ENCODE measurements at regions not wholly inside any gene's neighbourhood (a gene's known extent, or its start where the extent isn't known, plus 50 kb on each side); places are given as distances from the start of the nearest gene placed in this dataset.

- DNase-seq (ENCODE audit: extremely low read depth in 1 of 2, low read depth in 1 of 2), result no peak
These were observed 91.5 kb upstream of the SMNDC1 start for GRCh38 chr10:110396284-110396651.

- DNase-seq (ENCODE audit: extremely low read depth in 1 of 2, low read depth in 1 of 2), result no peak
These were observed 93.1 kb upstream of the SMNDC1 start for GRCh38 chr10:110397856-110398255.

- DNase-seq (ENCODE audit: extremely low read depth in 1 of 2, low read depth in 1 of 2), result no peak
These were observed 93.8 kb upstream of the SMNDC1 start for GRCh38 chr10:110398419-110399105.

GRCh38 chr10:110399106-110399964 lies 94.6 kb upstream of the SMNDC1 start:
- no peak for DNase-seq (ENCODE audit: extremely low read depth in 1 of 2, low read depth in 1 of 2)

GRCh38 chr10:110399965-110400933 lies 95.5 kb upstream of the SMNDC1 start:
- no peak for DNase-seq (ENCODE audit: extremely low read depth in 1 of 2, low read depth in 1 of 2)

GRCh38 chr10:110401401-110402076 lies 96.2 kb upstream of the DUSP5 start:
- no peak for DNase-seq (ENCODE audit: extremely low read depth in 1 of 2, low read depth in 1 of 2)

- DNase-seq (ENCODE audit: extremely low read depth in 1 of 2, low read depth in 1 of 2), result no peak
These were observed 95.7 kb upstream of the DUSP5 start for GRCh38 chr10:110402077-110402416.

GRCh38 chr10:110403593-110403992 lies 94.1 kb upstream of the DUSP5 start:
- no peak for DNase-seq (ENCODE audit: extremely low read depth in 1 of 2, low read depth in 1 of 2)

GRCh38 chr10:110404413-110404812 lies 93.3 kb upstream of the DUSP5 start:
- DNase-seq (ENCODE audit: extremely low read depth in 1 of 2, low read depth in 1 of 2), result no peak

GRCh38 chr10:110404825-110405224 lies 92.9 kb upstream of the DUSP5 start:
- DNase-seq (ENCODE audit: extremely low read depth in 1 of 2, low read depth in 1 of 2), result no peak

GRCh38 chr10:110405380-110405779 lies 92.3 kb upstream of the DUSP5 start:
- no peak for DNase-seq (ENCODE audit: extremely low read depth in 1 of 2, low read depth in 1 of 2)

- DNase-seq (ENCODE audit: extremely low read depth in 1 of 2, low read depth in 1 of 2), result no peak
These were observed 90.2 kb upstream of the DUSP5 start for GRCh38 chr10:110407301-110408170.

- no peak for DNase-seq (ENCODE audit: extremely low read depth in 1 of 2, low read depth in 1 of 2)
These were observed 89.4 kb upstream of the DUSP5 start for GRCh38 chr10:110408203-110408871.

GRCh38 chr10:110408943-110409342 lies 88.8 kb upstream of the DUSP5 start:
- no peak for DNase-seq (ENCODE audit: extremely low read depth in 1 of 2, low read depth in 1 of 2)

- DNase-seq (ENCODE audit: extremely low read depth in 1 of 2, low read depth in 1 of 2), result no peak
These were observed 88.2 kb upstream of the DUSP5 start for GRCh38 chr10:110409488-110409887.

GRCh38 chr10:110409926-110410325 lies 87.8 kb upstream of the DUSP5 start:
- no peak for DNase-seq (ENCODE audit: extremely low read depth in 1 of 2, low read depth in 1 of 2)

- DNase-seq (ENCODE audit: extremely low read depth in 1 of 2, low read depth in 1 of 2), result no peak
These were observed 87.2 kb upstream of the DUSP5 start for GRCh38 chr10:110410329-110411046.

GRCh38 chr10:110411047-110411410 lies 86.7 kb upstream of the DUSP5 start:
- no peak for DNase-seq (ENCODE audit: extremely low read depth in 1 of 2, low read depth in 1 of 2)
